ENCODE measurements at regions not wholly inside any gene's neighbourhood (a gene's known extent, or its start where the extent isn't known, plus 50 kb on each side); places are given as distances from the start of the nearest gene placed in this dataset.

DNA sequence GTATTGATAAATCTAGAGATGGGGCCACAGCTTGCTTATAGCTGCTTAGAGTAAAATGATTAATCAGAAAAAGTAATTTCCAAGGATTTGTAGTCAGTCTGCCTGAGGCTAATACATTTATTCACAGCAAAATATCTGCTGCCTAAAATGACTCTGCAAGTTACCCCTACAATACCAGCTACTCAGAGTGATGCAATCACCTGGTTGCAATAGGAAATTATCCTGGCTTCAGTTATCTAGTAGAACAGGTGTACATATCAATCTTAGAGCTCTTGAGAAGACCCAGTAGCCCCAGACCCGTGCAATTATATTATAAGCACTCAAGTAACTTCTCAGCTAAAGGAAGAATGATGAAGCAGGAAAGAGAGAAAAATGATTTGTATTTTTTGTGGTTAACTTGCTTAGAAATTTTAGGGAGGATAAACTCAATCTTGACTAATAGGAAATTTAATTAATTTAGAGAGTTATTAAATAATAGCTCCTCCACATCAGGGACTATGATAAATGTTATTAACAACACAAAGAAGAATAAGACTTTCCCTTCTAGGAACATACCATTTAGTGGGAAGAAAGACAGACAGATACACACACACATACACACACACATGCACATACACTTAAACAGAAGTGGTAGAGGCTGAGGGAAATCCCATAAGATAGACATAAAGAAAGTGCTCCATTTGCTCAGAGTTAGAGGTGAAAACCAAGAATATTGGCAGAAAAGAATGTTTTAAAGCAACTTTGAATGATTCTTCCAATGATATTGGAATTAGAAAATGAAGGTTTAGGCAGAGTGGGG lies 140.4 kb upstream of the PRSS1 start:
- DNase-seq = no peak
- intact Hi-C loops (cut with DNase I; ENCODE audit: low total_unique reads) = no loop called here
- TF ChIP-seq, protein P1, sequence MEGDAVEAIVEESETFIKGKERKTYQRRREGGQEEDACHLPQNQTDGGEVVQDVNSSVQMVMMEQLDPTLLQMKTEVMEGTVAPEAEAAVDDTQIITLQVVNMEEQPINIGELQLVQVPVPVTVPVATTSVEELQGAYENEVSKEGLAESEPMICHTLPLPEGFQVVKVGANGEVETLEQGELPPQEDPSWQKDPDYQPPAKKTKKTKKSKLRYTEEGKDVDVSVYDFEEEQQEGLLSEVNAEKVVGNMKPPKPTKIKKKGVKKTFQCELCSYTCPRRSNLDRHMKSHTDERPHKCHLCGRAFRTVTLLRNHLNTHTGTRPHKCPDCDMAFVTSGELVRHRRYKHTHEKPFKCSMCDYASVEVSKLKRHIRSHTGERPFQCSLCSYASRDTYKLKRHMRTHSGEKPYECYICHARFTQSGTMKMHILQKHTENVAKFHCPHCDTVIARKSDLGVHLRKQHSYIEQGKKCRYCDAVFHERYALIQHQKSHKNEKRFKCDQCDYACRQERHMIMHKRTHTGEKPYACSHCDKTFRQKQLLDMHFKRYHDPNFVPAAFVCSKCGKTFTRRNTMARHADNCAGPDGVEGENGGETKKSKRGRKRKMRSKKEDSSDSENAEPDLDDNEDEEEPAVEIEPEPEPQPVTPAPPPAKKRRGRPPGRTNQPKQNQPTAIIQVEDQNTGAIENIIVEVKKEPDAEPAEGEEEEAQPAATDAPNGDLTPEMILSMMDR (IDR thresholded peaks at IDR 0.05) = no peak
- TF ChIP-seq POLR2A (IDR thresholded peaks at IDR 0.05) = no peak
- H3K4me1 ChIP-seq = no peaks in the 10 kb centered on the region
- no peak overlapping the region for H3K4me3 ChIP-seq
- H3K36me3 ChIP-seq = no peaks in the 10 kb centered on the region
- H3K27me3 ChIP-seq = no peaks in the 10 kb centered on the region
- no peaks in the 10 kb centered on the region for H3K9me3 ChIP-seq
- no peak overlapping the region for H3K27ac ChIP-seq

DNA sequence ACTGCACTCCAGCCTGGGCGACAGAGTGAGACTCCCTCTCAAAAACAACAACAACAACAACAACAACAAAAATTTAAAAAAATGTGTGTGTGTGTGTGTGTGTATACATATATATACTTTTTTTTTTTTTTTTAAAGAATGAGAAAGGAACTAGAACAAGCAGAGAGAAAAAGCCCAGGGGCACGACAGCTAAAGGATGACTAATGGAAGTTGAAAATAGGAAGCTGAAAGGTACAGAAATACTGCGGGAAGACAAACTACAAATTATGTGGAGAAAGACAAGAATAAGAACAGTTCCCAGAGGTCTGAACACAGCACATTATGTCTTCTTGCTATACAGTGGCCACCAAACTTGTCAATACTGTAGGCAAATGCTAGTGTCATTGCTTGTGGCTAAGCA lies 141.9 kb upstream of the PRSS1 start:
- TF ChIP-seq, protein P1 (IDR thresholded peaks at IDR 0.05) = no peak
- no peak for TF ChIP-seq POLR2A (IDR thresholded peaks at IDR 0.05)
- H3K9me3 ChIP-seq = no peaks in the 10 kb centered on the region
- intact Hi-C loops (cut with DNase I; ENCODE audit: low total_unique reads) = no loop called here
- DNase-seq = no peak
- no peaks in the 10 kb centered on the region for H3K36me3 ChIP-seq
- no peak overlapping the region for H3K4me3 ChIP-seq
- H3K4me1 ChIP-seq = no peaks in the 10 kb centered on the region
- no peaks in the 10 kb centered on the region for H3K27me3 ChIP-seq
- H3K27ac ChIP-seq = no peak overlapping the region

DNA sequence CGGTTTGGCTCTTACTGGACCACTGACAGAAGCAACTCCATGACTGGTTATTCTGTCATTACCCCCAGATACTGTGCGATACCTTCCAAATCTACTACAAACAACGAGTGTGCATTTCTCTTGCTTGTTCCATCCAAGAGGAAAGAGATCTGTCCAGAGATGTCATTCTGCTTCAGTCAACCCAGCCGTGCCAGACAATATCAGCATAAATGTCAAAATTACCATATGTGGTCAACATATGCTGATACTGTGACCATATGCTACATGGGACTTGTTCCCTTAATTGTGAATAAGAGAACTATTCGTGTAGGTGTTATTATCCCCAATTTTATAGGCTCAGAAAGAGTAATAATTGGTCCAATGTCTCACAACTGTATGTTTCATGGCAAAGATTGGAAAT lies 143.2 kb upstream of the PRSS1 start:
- no peak overlapping the region for H3K27ac ChIP-seq

DNA sequence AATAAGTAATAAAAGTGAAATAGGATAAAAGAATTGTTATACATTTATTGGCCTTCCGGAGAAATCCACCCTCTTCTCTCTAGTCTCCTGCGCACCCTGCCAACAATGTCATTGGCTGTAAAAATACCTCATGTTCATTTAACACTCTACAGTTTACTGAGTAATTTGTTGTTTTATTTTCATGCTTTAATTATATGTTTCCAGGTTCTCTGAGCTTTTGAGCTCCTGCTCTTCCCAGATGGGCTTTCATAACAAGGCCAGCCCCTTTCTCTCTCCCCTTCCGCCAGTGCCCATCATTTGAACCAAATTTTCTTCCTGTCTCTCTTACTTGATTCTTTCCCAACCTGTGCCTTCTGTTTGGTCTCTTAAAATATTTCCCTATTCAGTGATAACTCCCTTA lies 144.6 kb upstream of the PRSS1 start:
- Histone ChIP-seq H3K36me3 (no peaks in the 10 kb centered on the region), H3K27me3 (no peaks in the 10 kb centered on the region), H3K9me3 (no peaks in the 10 kb centered on the region), H3K4me1 (no peaks in the 10 kb centered on the region), H3K4me3 (no peak overlapping the region), H3K27ac (no peak overlapping the region)
- TF ChIP-seq, protein P1 (IDR thresholded peaks at IDR 0.05) = no peak
- no peak for TF ChIP-seq POLR2A (IDR thresholded peaks at IDR 0.05)
- intact Hi-C loops (cut with DNase I; ENCODE audit: low total_unique reads) = no loop called here
- DNase-seq = no peak

More for the DNA sequence above, 143.2 kb upstream of the PRSS1 start:
- DNase-seq = no peak
- intact Hi-C loops (cut with DNase I; ENCODE audit: low total_unique reads) = no loop called here
- TF ChIP-seq, protein P1 (IDR thresholded peaks at IDR 0.05) = no peak
- no peak for TF ChIP-seq POLR2A (IDR thresholded peaks at IDR 0.05)
- H3K27me3 ChIP-seq = no peaks in the 10 kb centered on the region
- no peaks in the 10 kb centered on the region for H3K4me1 ChIP-seq
- no peaks in the 10 kb centered on the region for H3K36me3 ChIP-seq
- no peaks in the 10 kb centered on the region for H3K9me3 ChIP-seq
- H3K4me3 ChIP-seq = no peak overlapping the region

DNA sequence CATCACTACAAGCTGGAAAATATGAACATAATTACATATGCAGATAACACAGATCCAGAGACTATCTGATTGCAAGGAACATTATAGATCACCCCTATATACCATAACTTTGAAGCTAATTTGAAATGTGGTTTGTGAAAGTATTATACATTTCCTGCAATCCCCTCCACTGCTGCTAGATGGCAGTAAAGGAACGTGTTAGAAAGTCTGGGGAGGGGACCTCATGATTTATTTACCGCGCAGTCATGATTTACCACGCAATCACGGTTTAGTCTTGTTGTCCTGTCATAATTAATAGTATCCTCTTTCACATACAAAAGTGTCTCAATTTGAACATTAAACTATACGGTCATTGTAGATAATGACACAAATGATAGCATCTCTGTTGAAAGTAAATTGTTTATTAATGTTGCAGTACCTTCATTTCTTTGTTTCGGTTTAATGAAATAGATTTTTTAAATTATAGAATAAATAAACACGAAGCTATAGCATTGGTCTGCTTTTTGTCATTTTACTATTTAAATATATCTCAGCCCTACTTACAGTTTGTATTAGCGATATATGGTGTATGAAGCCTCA lies 145.3 kb upstream of the PRSS1 start:
- H3K27ac ChIP-seq = no peak overlapping the region
- no peaks in the 10 kb centered on the region for H3K9me3 ChIP-seq
- H3K4me3 ChIP-seq = no peak overlapping the region
- DNase-seq = no peak
- no peaks in the 10 kb centered on the region for H3K4me1 ChIP-seq
- intact Hi-C loops (cut with DNase I; ENCODE audit: low total_unique reads) = no loop called here
- TF ChIP-seq, protein P1 (IDR thresholded peaks at IDR 0.05) = peak; percentile 42 to 60 (median 56)
- TF ChIP-seq POLR2A (IDR thresholded peaks at IDR 0.05) = no peak
- no peaks in the 10 kb centered on the region for H3K27me3 ChIP-seq
- no peaks in the 10 kb centered on the region for H3K36me3 ChIP-seq
